DMS53 (cell line): ENCODE measurements at regions not wholly inside any gene's neighbourhood (a gene's known extent, or its start where the extent isn't known, plus 50 kb on each side); places are given as distances from the start of the nearest gene placed in this dataset.
"Not testable (repeated sequence)": the region's sequence is repeated elsewhere in the genome, so short reads cannot be mapped to it uniquely, and the experiment has no call there.

Experiments
- DNase-seq: peaks from one replicate; lab custom pipeline; 2025; lab: John Stamatoyannopoulos, UW

DNA sequence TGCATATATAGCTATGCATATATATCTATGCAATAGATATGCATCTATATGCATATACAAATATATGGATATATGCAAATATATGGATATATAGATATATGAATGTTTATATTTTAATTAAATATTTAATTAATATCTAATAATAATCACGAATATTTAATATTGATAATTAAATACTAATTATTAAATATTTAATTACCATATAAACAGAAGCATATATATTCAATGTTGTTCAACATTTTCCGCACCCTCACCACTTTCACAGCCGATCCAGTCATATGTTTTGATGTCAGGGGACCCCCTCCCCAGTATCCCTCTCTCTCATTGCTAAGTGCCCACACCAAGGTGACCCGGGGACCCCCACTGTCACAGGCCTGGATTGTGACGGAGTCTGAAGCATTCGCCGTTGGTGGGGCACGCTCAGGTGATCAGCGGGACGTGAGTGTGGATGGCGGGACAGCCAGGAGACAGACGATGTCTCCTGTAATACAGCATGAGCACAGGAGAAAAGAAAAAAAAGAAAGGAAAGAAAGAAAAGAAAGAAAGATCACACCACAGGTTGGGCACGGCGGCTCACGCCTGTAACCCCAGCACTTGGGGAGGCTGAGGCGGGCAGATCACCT is 199.7 kb downstream of the CRLF2 start:
- DNase-seq: no peak

DNA sequence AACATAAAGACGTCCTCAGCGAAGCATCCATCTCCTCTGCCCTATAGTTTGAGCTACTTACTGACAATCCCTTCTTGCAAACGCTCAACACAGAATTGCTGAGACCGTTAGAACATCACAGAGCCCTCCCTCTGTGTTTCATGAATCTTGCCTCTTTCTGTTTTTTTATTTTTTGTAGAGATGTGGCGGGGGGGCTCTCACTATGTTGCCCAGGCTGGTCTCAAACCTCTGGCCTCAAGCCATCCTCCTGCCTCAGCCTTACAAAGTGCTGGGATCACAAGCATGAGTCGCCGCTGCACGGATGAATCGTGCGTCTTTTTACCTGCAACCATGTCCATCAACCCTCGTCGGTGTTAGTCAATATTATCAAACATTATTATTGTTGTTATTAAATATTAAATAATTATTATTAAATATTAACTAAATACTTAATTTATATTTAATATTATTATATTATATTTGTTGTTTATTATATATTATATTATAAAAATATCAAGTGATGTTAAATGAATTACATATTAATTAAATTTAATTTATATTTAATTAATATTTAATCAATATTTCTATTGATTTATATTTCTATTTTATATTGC is 200.7 kb downstream of the CRLF2 start:
- DNase-seq: no peak

DNA sequence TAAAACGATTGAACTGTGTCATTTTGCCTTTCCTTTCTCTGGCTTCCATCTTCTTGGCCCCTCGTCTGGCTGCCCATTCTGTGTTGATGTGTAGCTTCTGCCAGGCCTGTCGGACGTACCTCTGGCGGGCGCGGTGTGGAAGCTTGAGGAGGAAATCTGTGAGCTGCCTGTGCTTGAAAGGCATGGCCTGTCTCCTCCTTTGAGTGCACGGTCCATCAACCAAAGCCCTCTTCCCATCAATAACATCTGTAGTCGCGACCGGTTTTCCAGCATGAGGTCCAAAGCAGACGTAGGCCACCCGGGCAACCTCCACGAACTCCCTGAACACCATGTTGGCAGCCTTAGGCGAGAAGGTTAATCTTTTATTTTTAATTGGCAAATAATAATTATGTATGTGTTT is 202.7 kb downstream of the CRLF2 start:
- DNase-seq: no peak

DNA sequence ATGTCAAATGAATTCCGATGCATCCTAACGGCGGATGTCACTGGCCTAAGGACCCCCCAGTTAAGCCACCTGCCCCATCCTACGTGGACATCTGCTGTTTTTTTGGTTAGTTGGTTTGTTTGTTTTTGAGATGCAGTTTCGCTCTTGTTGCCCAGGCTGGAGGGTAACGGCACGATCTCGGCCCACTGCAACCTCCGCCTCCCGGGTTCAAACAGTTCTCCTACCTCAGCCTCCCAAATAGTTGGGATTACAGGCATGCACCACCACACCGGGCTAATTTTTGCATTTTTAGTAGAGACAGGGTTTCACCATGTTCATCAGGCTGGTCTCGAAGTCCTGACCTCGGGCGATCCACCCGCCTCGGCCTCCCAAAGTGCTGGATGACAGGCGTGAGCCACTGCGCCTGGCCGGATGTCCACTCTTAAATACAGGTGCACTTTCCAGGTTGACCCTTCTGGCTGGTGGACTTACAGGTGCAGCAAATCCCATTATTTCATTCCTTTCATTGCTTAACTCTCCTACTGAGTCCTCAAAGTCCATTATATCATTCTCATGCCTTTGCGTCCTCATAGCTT is 206.2 kb downstream of the CRLF2 start:
- no peak for DNase-seq

DNA sequence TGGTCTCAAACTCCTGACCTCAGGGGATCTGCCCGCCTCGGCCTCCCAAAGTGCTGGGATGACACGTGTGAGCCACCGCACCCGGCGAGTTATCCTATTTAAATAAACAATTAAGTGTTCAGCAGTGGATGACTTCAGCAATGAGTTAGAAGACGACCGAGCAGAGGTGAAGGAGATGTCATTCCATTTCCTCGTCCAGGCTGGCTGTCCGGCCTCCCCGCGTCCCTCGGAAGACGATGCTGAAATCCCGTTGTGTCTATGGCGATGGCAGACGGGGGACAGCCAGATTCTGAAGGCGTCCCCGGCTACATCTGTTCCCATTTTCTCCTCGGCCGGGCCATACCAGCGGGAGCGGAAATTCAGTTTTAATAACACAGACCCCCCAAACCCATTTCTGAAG is 209.8 kb downstream of the CRLF2 start:
- DNase-seq: no peak

DNA sequence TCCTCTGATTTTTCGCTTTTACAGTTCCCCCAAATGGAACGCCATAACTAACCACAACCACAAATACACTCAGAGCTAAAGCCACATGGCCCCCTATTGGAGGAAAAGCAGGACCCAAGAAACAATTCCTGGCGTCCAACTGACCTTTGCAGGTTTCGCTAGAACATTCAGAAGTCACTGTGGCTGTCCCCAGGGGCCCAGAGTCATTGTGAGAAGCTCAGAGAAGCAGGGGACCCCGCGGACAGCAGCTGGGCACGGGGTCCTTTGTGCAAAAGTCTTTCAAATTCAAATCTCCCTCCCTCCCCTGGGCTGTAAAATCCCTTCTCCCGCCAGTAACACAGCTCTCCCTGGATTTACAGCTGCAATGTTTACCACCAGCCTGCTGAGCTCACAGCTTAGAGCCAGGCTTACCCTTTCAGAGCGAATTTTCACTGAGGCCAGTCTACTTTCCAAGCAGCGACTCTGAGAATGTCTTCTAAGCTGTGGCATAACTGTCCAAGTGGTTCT is 214.8 kb downstream of the CRLF2 start:
- no peak for DNase-seq

DNA sequence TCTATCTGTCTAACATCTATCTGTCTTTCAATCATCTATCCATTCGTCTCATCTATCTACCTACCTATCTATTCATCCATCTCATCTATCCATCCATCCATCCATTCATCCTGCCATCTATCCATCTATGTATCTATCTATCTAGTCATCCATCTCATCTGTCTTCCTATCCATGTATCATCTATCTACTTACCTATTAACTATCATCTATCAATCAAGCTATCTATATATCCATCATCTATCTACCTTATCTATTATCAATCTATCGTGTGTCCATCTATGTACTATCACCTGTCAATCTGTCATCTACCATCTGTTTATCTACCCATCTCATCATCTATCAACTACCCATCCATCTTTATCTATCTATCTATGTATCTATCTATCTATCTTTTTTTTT is 217.7 kb downstream of the CRLF2 start:
- no peak for DNase-seq

DNA sequence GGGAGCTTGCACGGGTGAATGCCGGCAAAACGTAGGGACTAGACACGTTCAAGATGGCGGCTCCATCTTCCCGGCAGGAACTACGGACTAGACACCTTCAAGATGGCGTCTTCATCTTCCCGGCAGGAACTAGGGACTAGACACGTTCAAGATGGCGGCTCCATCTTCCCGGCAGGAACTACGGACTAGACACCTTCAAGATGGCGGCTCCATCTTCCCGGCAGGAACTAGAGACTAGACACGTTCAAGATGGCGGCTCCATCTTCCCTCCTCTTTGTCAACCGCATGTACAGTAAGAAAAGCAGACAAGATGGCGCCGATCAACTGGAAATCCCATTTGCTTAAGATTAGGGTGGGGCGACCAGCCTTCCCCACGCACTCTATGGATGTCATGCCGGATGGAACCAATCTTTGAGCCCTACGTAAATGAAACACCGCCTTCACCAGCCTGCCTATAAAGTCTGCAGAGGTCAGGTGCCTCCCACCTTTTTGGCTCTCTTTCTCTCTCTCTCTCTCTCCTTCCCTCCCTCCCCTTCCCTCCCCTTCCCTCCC is 222.4 kb downstream of the CRLF2 start:
- DNase-seq: peak; percentile 3

DNA sequence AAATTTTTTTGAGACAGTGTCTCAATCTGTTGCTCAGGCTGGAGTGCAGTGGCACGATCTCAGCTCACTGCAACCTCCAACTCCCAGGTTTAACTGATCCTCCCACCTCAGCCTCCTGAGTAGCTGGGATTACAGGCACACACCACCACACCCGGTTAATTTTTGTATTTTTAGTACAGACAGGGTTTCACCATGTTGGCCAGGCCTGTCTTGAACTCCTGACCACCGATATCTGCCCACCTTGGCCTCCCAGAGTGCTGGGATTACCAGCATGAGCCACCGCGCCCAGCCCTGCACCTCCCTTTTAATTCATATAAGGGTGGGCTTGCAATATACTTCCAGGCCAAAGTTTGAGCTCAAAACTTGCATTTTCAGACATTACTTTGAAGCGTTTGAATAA is 223.9 kb downstream of the CRLF2 start:
- not testable (repeated sequence) for DNase-seq

DNA sequence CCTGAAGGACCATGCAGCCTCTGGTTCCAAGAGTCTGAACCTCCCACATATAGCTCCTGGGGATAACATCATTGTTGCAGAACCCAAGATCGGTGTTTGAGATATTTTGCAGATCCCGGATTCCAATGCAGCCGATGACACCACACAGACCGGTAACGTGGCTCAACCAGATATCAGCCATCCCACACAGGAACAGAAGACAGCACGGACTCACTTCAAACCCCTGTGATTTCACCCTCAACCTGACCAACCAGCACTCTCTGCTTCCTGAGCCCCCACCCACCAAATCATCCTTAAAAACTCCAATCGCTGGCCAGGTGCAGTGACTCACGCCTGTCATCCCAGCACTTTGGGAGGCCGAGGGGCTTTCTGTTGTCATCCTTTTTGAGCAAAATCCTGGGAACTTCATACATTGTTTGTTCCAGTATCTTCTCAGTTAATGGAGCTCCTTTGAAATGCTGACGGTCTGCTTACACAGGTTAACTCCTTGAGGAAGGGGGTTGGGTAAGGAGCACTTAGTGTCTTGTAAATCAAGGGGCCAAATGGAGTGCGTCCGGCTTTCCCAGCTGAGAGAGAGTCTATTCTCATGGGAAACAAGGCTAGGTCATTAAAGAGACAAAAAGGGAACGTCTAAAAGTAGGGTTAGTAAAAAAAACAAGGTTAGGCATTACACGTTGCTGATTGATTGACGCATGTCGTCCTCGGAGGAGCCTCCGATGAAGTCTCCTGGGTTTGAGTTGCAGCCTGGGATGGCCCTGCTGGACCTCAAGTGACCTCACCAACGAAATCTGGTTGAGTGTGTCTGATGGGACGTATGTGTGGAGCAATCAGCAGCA is 230.4 kb downstream of the CRLF2 start:
- DNase-seq: no peak

DNA sequence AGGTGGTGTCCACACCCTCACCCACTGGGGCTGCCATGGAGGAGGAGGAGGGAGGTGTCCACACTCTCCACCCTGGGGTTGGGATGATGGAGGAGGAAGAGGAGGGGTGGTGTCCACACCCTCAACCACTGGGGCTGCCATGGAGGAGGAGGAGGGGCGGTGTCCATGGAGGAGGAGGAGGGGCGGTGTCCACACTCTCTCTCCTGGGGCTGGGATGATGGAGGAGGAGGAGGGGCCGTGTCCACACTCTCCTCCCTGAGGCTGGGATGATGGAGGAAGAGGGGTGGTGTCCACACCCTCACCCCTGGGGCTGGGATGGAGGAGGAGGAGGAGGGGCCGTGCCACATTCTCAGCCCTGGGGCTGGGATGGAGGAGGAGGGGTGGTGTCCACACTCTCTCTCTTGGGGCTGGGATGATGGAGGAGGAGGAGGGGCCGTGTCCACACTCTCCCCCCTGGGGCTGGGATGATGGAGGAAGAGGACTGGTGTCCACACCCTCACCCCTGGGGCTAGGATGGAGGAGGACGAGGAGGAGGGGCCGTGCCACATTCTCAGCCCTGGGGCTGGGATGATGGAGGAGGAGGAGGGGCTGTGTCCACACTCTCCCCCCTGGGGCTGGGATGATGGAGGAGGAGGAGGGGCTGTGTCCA is 231.7 kb downstream of the CRLF2 start:
- no peak for DNase-seq

DNA sequence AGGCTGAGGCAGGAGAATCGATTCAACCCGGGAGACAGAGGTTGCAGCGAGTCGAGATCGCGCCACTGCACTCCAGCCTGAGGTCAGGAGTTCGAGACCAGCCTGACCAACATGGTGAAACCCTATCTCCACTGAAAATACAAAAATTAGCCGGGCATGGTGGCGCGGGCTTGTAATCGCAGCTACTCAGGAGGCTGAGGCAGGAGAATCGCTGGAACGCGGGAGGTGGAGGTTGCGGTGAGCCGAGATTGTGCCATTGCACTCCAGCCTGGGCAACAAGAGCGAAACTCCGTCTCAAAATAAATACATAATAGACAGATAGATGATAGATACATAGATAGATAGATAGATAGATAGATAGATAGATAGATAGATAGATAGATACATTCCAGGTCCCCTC is 233.3 kb downstream of the CRLF2 start:
- not testable (repeated sequence) for DNase-seq

DNA sequence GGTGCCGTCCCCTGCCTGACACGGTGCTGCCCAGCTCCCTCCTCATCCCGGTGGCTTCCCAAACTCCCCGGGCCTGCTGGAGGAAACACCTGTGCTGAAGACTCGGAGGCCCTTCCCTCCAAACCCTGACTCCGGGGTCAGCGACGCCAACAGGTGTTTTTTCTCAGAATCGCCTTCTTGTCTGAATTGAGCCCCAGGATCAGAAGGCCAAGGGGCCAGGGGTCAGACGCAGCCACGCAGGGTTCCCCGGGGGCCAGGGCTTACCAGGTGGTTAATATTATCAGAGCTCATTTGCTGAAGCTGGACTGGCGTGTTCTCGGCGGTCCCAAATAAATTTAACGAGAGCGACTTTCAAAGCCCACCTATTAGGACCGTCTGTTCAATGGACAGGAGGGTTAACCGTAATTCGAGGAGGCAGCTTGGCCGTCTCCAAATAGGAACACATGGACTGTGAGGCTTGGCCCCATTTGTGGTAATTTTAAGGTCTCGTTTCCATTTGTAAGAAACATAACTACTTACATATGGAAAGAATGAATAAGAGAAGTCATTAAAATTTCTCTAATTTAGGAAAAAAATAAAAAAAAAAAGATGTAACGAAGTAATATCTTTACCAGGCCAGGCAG is 239.3 kb downstream of the CRLF2 start:
- DNase-seq: no peak

DNA sequence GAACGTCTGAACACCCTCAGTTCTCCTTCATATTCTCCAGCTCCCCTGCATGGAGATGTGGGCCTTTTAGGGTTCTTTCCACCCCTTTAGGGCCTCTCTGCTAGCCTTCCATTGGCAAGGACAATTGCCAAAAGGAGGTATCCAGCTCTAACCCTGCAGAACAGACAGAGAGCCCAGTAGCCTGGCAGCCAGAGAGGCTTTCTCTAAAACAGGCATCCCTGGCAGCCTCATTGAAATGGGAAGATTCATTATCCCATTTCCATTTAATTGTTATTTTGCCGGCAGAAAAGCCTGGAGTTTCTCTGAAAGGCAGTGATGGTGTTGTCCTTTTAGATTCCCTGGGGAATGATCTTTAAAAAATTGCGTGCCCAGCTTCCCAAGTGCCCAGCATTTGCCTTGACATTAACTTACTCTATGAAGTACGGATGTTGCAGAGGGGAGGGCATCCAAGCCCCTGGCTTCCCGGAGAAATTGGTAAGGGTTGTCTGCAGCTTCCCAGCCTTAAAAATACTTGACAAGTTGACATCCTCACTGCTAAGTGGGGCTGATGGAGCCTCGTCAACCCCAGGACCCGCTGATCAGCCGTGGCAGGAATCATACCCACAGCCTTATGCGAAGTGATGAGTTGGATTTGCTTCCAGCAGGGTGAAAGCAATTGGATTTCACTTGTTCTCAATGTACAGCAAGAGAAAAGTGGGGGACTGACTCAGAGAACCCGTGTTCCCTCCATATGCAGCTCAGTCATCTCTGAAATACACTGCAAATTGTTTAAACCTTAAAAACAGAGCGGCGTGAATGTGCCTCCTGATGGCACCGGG is 244.1 kb downstream of the CRLF2 start:
- no peak for DNase-seq

DNA sequence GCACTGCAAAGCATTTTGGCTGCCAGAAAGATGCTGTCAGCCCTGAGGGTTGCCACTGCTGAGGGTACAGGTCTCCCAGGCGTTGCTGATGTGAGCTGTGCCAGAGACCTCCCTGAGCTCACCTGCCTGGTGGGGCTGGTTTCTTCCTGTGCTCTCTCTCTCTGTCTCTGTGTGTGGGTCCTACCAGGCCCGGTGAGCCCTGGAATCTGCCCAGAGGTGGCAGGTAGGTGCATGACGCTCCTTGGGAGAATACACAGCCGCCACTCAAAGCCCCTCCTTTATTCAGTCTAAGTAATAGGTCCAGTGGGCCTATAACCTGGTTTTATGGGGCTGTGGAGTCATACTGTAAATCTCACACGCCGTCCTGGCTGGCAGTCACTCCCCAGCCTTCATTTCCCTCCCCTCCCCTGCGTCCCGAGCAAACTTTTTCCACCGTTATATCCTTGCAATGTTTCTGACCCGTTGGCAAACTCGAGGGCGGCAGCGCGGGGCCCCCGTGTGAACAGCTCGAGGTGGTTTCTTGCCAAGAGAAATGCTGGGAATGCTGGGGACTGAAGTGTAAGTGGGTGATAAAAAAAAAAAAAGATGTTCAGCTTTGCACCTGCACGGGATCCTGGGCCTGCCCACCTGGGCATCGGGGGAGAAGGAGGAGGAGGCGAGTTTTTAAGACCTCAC is 245.9 kb downstream of the CRLF2 start:
- DNase-seq: no peak

DNA sequence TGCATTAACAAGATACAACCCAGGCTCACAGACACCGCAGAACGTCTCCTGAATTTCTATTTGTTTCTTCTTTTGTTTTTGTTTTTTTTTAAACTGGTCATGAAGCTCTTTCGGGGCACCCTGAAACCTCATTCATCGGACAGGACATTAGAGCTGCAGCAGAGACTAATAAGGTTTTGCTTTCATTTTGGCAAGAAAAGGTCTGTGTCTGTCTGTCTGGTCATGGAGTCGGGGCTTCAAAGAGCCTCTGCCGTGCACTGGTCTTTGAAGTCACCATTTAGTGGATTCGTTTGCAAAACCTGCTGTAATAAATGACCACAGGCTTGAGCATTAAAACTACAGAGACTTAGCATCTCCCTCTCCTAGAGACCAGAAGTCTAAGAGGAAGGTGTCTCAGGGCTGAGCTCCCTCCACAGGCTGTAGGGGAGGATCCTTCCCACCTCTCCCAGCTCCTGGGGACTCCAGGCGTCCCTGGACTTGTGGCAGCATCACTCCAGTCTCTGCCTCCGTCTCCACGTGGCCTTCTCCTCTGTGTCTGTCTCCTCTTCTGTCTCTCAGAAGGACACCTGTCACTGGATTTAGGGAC is 247.5 kb downstream of the CRLF2 start:
- DNase-seq: no peak

DNA sequence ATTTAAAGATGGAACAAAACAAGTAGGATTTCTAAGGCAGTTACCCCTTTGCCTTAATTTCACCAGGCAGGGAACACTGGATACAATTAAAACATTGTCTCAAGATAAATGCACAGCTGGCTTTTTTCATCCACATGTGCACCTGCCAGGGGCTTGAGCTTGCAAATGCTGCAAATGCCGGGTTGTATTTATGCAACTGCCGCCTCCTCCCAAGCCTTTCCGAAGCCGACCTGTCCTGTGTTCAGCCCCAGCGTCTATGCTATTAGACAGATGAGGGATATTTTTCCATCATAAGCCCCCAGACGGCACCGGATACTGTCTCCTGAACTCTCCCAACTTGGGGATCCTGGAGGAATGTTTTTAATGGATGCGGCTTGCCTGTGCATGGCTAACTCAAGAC is 251.6 kb downstream of the CRLF2 start:
- no peak for DNase-seq

DNA sequence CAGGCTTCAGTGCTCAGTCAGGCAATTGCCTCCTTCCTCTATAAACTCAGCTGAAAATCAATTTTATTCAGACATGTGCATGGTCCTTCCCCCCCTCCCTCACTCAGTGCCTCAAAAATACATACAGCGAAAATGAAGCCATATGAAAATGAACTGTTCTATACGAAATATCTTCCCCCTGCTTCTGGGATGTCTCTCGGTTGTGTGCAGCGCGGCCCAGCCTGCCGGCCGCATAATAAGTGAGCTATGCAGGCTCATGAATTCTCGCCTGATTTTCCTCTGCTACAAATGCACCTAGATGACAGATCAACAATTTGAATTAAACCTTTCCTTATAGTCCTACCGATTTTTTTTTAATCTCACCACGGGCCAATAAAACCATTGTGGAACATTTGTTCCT is 252.9 kb downstream of the CRLF2 start:
- no peak for DNase-seq

DNA sequence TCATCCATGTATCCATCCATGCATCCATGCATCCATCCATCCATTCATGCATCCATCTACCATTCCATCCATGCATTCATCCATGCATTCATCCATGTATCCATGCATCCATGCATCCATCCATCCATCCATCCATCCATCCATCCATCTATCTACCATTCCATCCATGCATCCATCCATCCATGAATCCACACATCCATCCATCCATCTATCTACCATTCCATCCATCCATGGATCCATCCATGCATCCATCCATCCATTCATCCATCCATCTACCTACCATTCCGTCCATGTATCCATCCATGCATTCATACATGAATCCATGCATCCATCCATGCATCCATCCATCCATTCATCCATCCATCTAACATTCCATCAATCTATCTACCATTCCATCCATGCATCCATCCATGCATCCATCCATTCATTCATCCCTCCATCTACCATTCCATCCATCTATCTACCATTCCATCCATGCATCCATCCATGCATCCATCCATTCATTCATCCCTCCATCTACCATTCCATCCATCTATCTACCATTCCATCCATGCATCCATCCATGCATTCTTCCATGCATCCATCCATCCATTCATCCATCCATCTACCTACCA is 257.2 kb downstream of the CRLF2 start:
- DNase-seq: not testable (repeated sequence)
